ENCODE measurements at regions not wholly inside any gene's neighbourhood (a gene's known extent, or its start where the extent isn't known, plus 50 kb on each side); places are given as distances from the start of the nearest gene placed in this dataset.
"Not testable (repeated sequence)": the region's sequence is repeated elsewhere in the genome, so short reads cannot be mapped to it uniquely, and the experiment has no call there.

- DNase-seq (ENCODE audit: low spot score) = no peak
Measured at GRCh38 chr1:187894349-187894748, 1065.6 kb downstream of the PLA2G4A start.

DNA sequence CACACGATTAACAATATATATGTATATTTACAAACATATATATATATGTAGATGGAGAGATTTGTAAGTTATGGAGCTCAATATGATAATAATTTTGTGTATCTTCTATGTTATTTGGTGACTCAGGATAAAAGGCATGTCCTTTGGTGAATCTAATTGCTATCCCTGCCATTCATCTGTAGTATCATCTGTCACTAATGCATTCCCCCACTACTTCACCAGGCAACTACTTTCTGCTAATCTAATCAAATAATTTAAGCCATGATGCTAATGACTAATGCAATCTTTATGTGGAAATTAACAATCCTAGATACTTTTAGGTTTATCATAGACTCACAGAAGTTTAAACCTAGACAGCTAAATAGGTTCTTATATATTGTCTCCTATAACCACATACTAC is 1074.5 kb downstream of the PLA2G4A start:
- DNase-seq (ENCODE audit: low spot score) = no peak

GRCh38 chr1:187909382-187909781 is 1080.6 kb downstream of the PLA2G4A start:
- DNase-seq (ENCODE audit: low spot score) = no peak

GRCh38 chr1:187911820-187912219 is 1083.1 kb downstream of the PLA2G4A start:
- DNase-seq (ENCODE audit: low spot score) = no peak

- DNase-seq (ENCODE audit: low spot score) = no peak
Measured at GRCh38 chr1:187920976-187921375, 1092.2 kb downstream of the PLA2G4A start.

- no peak for DNase-seq (ENCODE audit: low spot score)
Measured at GRCh38 chr1:187921426-187921825, 1092.7 kb downstream of the PLA2G4A start.

DNA sequence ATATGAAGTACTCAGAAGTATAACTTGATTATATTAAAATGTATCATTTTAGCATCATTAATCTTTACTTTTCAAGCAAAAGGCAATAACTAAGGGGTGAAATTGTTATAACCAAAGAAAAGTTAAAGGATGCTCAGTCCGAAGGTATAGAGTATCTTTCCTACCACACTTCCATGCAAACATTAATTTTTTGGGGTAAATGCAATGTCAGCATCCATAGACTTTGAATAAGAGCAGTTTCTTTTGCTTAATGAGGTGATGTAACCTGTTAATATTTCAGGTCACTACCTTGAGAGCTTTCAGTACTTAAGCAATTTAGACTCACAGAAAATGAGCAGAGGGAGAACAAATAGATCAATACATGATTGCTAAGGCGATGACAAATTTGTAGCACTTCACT is 1093.5 kb downstream of the PLA2G4A start:
- no peak for DNase-seq (ENCODE audit: low spot score)

GRCh38 chr1:187924252-187924651 is 1095.5 kb downstream of the PLA2G4A start:
- no peak for DNase-seq (ENCODE audit: low spot score)

- DNase-seq (ENCODE audit: low spot score) = no peak
Measured at GRCh38 chr1:187928288-187928687, 1099.5 kb downstream of the PLA2G4A start.

GRCh38 chr1:187928696-187929095 is 1099.9 kb downstream of the PLA2G4A start:
- no peak for DNase-seq (ENCODE audit: low spot score)

- no peak for DNase-seq (ENCODE audit: low spot score)
Measured at GRCh38 chr1:187931776-187932175, 1103.0 kb downstream of the PLA2G4A start.

GRCh38 chr1:187933562-187934419 is 1105.0 kb downstream of the PLA2G4A start:
- DNase-seq (ENCODE audit: low spot score) = no peak

GRCh38 chr1:187936667-187937066 is 1107.9 kb downstream of the PLA2G4A start:
- DNase-seq (ENCODE audit: low spot score) = no peak

GRCh38 chr1:187938092-187938491 is 1109.3 kb downstream of the PLA2G4A start:
- no peak for DNase-seq (ENCODE audit: low spot score)

DNA sequence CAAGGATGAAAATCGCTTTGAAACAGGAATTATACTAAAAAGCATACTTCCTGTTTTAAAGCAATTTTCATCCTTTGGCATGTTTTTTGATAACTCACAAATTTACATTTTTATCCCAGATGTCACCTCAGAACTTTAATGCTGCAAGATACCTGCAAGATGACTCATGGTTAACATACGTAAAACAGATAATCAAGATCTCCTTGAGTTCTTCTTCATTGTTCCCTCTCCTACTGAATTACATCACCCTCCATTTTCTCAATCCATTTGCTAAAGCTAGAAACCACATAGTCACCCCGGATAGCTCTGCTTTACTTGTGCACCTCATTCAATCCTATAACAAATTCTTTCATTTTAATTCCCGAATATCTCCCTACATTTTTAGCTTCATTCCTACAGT is 1114.2 kb downstream of the PLA2G4A start:
- no peak for DNase-seq (ENCODE audit: low spot score)

GRCh38 chr1:187943606-187944403 is 1115.1 kb downstream of the PLA2G4A start:
- no peak for DNase-seq (ENCODE audit: low spot score)

DNA sequence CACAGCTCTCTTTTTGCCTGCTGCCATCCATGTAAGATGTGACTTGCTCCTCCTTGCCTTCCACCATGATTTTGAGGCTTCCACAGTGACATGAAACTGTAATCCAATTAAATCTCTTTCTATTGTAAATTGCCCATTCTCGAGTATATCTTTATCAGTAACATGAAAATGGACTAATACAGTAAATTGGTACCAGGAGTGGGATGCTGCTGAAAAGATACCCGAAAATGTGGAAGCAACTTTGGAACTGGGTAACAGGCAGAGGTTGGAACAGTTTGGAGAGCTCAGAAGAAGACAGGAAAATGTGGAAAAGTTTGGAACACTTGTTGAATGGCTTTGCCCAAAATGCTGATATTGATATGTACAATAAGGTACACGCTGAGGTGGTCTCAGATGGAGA is 1117.9 kb downstream of the PLA2G4A start:
- DNase-seq (ENCODE audit: low spot score) = not testable (repeated sequence)

DNA sequence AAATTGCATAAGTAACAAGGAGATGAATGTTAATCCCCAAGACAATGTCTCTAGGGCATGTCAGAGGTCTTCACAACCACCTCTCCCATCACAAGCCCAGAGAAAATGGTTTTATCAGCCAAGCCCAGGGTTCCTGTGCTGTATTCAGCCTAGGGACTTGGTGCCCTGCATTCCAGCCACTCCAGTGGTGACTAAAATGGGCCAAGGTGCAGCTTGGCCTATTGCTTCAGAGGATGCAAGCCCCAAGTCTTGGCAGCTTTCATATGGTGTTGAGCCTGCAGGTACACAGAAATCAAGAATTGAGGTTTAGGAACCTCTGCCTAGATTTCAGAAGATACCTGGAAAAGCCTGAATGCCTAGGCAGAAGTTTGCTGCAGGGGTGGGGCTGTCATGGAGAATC is 1118.6 kb downstream of the PLA2G4A start:
- DNase-seq (ENCODE audit: low spot score) = no peak

- DNase-seq (ENCODE audit: low spot score) = no peak
Measured at GRCh38 chr1:187948170-187948794, 1119.5 kb downstream of the PLA2G4A start.

DNA sequence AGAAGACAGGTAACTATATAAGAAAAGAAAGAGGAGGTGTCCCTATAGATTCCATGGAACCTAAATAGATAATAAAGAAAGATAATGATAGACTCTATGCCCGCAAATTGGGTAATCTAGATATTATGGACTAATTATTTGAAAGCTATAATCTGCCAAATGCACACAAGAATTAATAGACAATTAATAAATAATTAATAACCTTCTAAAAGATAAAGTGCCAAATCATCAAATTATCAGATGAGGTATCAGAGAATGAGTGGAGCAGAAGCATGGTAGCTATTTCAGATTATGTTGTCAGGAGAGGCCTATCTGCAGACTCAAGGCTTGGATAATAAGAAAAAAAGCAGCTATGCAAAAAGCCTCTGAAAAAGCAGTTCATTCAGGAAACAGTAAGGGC is 1120.8 kb downstream of the PLA2G4A start:
- DNase-seq (ENCODE audit: low spot score) = no peak

- DNase-seq (ENCODE audit: low spot score) = no peak
Measured at GRCh38 chr1:187951817-187952216, 1123.1 kb downstream of the PLA2G4A start.

DNA sequence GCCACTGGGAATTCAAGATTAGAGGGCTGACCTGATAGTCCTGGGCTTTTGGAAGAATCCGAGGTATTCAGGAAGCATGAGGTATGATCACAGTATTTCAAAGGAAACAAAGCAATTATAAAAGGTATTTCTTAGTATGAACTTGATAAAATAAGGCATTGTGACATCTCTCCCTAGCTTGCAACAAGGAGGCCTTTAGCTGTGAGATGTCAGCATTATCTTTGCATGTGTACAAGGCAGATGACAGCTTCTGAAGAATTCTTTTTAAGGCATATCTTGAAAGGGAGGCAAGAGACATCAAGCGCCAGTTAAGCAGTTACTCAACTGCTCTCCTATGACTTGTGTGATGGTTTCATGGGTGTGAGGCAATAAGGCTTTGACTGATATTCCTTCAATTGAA is 1123.7 kb downstream of the PLA2G4A start:
- DNase-seq (ENCODE audit: low spot score) = no peak

DNA sequence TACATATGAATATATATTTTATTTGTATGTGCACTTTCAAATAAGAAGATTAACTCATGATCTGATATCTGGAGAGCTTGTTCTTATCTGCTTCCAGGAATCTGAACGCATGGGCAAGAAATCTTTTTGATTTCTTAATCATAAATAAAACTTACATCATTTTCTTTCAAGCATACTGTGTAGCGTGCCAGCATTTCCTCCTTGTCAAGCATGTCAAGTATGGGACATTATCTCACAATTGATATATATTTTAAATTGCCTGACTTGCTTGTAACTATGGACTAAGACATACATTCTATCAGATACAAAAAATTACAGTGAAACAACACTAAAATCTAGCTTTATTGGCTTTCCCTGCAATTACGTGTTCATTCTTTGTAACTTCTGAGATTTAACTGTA is 1128.2 kb downstream of the PLA2G4A start:
- no peak for DNase-seq (ENCODE audit: low spot score)

Data from AG20443 (cell line).